Ishikawa (cell line): ENCODE measurements at regions not wholly inside any gene's neighbourhood (a gene's known extent, or its start where the extent isn't known, plus 50 kb on each side); places are given as distances from the start of the nearest gene placed in this dataset.

Source experiments
- CEBPB ChIP-seq: IDR thresholded peaks from 2 replicates; pipeline ENCODE4 v1.6.1; 2012
- FOXM1 ChIP-seq: IDR thresholded peaks from 2 replicates; pipeline ENCODE4 v1.6.1; 2012; ENCODE audit warnings: low read depth, borderline replicate concordance

- TF ChIP-seq FOXM1 (no peak), CEBPB (no peak)
These were observed 55.5 kb upstream of the FAM89A start for GRCh38 chr1:231095595-231095994.
